Endothelial cell (in vitro differentiated cells): ENCODE measurements at regions not wholly inside any gene's neighbourhood (a gene's known extent, or its start where the extent isn't known, plus 50 kb on each side); places are given as distances from the start of the nearest gene placed in this dataset.

Experiments used
- DNase-seq: peaks from one replicate; pipeline ENCODE4 v3.0.0; 2021; ENCODE audit warnings: low spot score
- H3K27ac Mint-ChIP-seq: one replicate; pipeline ENCODE4 v1.8.0; 2021; ENCODE audit warnings: mixed read lengths, inconsistent platforms; ENCODE audit not compliant: unreplicated experiment
- H3K27me3 Mint-ChIP-seq: one replicate; pipeline ENCODE4 v1.8.0; 2021; ENCODE audit warnings: mild to moderate bottlenecking, moderate library complexity, mixed read lengths, inconsistent platforms; ENCODE audit not compliant: unreplicated experiment
- H3K36me3 Mint-ChIP-seq: one replicate; pipeline ENCODE4 v1.8.0; 2021; ENCODE audit warnings: mild to moderate bottlenecking, low read depth, mixed read lengths, inconsistent platforms; ENCODE audit not compliant: unreplicated experiment
- H3K4me1 Mint-ChIP-seq: one replicate; pipeline ENCODE4 v1.8.0; 2021; ENCODE audit warnings: mild to moderate bottlenecking, mixed read lengths, inconsistent platforms; ENCODE audit not compliant: unreplicated experiment
- H3K4me3 Mint-ChIP-seq: one replicate; pipeline ENCODE4 v1.8.0; 2021; ENCODE audit warnings: mild to moderate bottlenecking, mixed read lengths, inconsistent platforms; ENCODE audit not compliant: unreplicated experiment
- H3K9me3 Mint-ChIP-seq: one replicate; pipeline ENCODE4 v1.8.0; 2021; ENCODE audit warnings: mixed read lengths, inconsistent platforms; ENCODE audit not compliant: unreplicated experiment
- TF ChIP-seq, protein P1 (sequence below): fragments of 200-600 bp; sonication (generic); IDR thresholded peaks from one replicate; pipeline ENCODE4 v1.5.0; 2021; ENCODE audit warnings: antibody characterized with exemption; ENCODE audit not compliant: unreplicated experiment

DNA sequence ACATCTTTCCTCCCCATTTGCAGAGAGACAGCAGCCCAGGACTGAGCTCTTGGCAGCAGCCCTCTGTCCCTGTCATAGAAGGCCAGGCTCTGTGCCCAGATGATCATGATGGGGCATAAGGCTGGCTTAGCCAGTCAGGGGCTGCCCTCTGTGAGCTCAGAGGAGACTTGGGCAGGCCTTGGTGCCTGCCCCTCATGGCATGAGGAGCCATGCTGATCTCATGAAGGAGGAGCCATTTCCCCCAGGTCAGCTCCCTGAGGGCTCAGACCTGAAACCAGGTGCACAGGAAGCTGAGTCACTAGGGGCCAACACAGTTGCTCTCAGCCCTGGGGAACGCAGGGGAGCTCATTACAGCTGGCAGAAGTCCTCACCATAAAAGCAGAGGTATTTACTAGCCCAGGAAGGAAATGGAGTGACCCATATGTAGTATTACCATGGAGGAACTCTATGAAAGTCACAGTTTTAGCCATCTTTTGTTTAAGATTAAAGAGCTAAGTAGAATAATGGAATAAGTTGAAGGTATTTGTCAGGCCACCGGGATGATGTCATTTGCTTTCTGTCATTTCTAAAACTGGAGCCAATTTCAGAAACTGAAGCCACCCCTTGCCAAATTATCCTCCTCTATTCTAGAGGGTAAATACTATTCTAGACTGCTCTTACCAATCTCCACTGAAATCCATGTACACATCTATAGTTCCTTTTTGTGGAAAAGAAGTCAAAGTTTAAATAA lies 362.4 kb upstream of the ZNF32 start:
- H3K4me3 Mint-ChIP-seq: no peak overlapping the region
- peaks cover 2% of the 10 kb centered on the region for H3K4me1 Mint-ChIP-seq
- no peak overlapping the region for H3K27ac Mint-ChIP-seq
- no peaks in the 10 kb centered on the region for H3K27me3 Mint-ChIP-seq
- DNase-seq: no peak
- TF ChIP-seq, protein P1, sequence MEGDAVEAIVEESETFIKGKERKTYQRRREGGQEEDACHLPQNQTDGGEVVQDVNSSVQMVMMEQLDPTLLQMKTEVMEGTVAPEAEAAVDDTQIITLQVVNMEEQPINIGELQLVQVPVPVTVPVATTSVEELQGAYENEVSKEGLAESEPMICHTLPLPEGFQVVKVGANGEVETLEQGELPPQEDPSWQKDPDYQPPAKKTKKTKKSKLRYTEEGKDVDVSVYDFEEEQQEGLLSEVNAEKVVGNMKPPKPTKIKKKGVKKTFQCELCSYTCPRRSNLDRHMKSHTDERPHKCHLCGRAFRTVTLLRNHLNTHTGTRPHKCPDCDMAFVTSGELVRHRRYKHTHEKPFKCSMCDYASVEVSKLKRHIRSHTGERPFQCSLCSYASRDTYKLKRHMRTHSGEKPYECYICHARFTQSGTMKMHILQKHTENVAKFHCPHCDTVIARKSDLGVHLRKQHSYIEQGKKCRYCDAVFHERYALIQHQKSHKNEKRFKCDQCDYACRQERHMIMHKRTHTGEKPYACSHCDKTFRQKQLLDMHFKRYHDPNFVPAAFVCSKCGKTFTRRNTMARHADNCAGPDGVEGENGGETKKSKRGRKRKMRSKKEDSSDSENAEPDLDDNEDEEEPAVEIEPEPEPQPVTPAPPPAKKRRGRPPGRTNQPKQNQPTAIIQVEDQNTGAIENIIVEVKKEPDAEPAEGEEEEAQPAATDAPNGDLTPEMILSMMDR: no peak
- no peaks in the 10 kb centered on the region for H3K36me3 Mint-ChIP-seq
- H3K9me3 Mint-ChIP-seq: no peaks in the 10 kb centered on the region

- peaks cover 2% of the 10 kb centered on the region for H3K4me1 Mint-ChIP-seq
- H3K9me3 Mint-ChIP-seq: no peaks in the 10 kb centered on the region
- H3K36me3 Mint-ChIP-seq: no peaks in the 10 kb centered on the region
- H3K4me3 Mint-ChIP-seq: no peak overlapping the region
- no peak for DNase-seq
- no peaks in the 10 kb centered on the region for H3K27me3 Mint-ChIP-seq
- TF ChIP-seq, protein P1: no peak
- no peak overlapping the region for H3K27ac Mint-ChIP-seq
These were observed 361.4 kb upstream of the ZNF32 start for GRCh38 chr10:44009891-44010632.

DNA sequence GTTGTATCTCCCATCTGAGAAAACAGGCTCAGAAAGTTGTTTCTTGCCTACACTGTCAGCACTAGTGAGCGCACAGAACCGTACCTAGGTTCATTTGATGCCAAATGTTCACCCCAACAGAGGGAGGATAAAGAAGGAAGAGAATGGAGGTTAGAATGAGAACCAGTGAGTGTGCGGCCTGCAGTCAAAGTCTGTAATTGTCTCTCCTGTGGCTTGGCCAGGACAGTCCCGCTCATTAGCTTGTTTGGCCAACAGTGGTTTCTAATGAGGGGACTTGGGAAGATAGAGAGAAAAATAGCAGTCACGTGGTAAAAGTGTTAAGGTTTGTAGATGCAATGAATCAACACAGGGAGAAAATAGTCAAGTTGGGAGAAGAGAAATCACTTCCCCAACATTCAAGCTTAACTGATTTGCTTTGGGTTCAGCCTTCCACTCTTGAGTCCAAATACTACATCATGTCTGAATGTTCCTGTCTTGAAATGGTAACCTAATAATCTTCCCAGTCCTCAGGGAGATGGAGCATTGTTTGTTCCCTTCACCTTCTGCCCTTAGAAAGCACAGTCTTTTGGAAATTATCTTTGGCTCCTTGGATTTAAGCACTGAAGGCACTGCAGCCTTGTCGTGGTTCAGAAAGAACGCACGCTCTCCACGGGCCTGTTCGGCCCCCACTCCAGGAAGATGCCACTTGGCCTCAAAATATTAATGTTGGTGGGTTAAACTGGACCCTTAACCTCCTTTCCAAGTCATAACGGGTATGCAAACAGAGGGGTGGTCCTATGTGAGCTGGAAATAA lies 360.4 kb upstream of the ZNF32 start:
- peaks cover 2% of the 10 kb centered on the region for H3K4me1 Mint-ChIP-seq
- H3K27me3 Mint-ChIP-seq: no peaks in the 10 kb centered on the region
- H3K9me3 Mint-ChIP-seq: no peaks in the 10 kb centered on the region
- H3K36me3 Mint-ChIP-seq: no peaks in the 10 kb centered on the region
- TF ChIP-seq, protein P1: no peak
- H3K4me3 Mint-ChIP-seq: no peak overlapping the region
- no peak for DNase-seq
- no peak overlapping the region for H3K27ac Mint-ChIP-seq

- no peak overlapping the region for H3K27ac Mint-ChIP-seq
- peaks cover 2% of the 10 kb centered on the region for H3K4me1 Mint-ChIP-seq
- H3K27me3 Mint-ChIP-seq: no peaks in the 10 kb centered on the region
- no peak overlapping the region for H3K4me3 Mint-ChIP-seq
- no peak for DNase-seq
- TF ChIP-seq, protein P1: no peak
- H3K36me3 Mint-ChIP-seq: no peaks in the 10 kb centered on the region
- no peaks in the 10 kb centered on the region for H3K9me3 Mint-ChIP-seq
These were observed 359.7 kb upstream of the ZNF32 start for GRCh38 chr10:44008270-44008916.
